WTC11 (cell line): ENCODE measurements at regions not wholly inside any gene's neighbourhood (a gene's known extent, or its start where the extent isn't known, plus 50 kb on each side); places are given as distances from the start of the nearest gene placed in this dataset.

ENCODE experiments used
- ATAC-seq: fragments of 200-7000 bp; cut with Tn5 transposase; 2 replicates; pipeline ENCODE4 v1.10.0; 2021; ENCODE audit warnings: mild to moderate bottlenecking, moderate library complexity
- CTCF ChIA-PET: fragments of 300-600 bp; sonication (Branson Sonifier 250); formaldehyde crosslinking; loops from one replicate; lab custom pipeline; 2021; ENCODE audit warnings: antibody characterized with exemption; lab: Charles Lee
- POLR2A ChIA-PET: fragments of 350-600 bp; sonication (Branson Sonifier 250); formaldehyde crosslinking; loops from one replicate; lab custom pipeline; 2021; ENCODE audit warnings: antibody characterized with exemption; lab: Charles Lee
- DNase-seq: peaks from one replicate; pipeline ENCODE4 v3.0.0; 2021; ENCODE audit warnings: low spot score
- H3K27ac Mint-ChIP-seq: 2 replicates; pipeline ENCODE4 v1.8.0; 2021; ENCODE audit warnings: mixed read lengths
- H3K27me3 Mint-ChIP-seq: 2 replicates; pipeline ENCODE4 v1.8.0; 2021; ENCODE audit warnings: low read depth, mild to moderate bottlenecking, moderate library complexity, mixed read lengths
- H3K36me3 Mint-ChIP-seq: 2 replicates; pipeline ENCODE4 v1.8.0; 2021; ENCODE audit warnings: mixed read lengths
- H3K4me1 Mint-ChIP-seq: 2 replicates; pipeline ENCODE4 v1.8.0; 2022; ENCODE audit warnings: mixed read lengths
- H3K4me3 Mint-ChIP-seq: 2 replicates; pipeline ENCODE4 v1.8.0; 2021; ENCODE audit warnings: mild to moderate bottlenecking, moderate library complexity, mixed read lengths
- H3K9me3 Mint-ChIP-seq: 2 replicates; pipeline ENCODE4 v1.8.0; 2021; ENCODE audit warnings: mixed read lengths
- AFF4 ChIP-seq: sonication (generic); formaldehyde crosslinking; IDR thresholded peaks from 2 replicates; pipeline ENCODE4 v1.8.1; 2023; ENCODE audit warnings: mild to moderate bottlenecking, missing genetic modification reagents, borderline replicate concordance
- ARID4B ChIP-seq: sonication (generic); formaldehyde crosslinking; IDR thresholded peaks from 2 replicates; pipeline ENCODE4 v1.8.0; 2023; ENCODE audit warnings: missing genetic modification reagents, mild to moderate bottlenecking, borderline replicate concordance
- ATF1 ChIP-seq: sonication (generic); formaldehyde crosslinking; IDR thresholded peaks from 2 replicates; pipeline ENCODE4 v1.8.1; 2023; ENCODE audit warnings: mild to moderate bottlenecking, moderate library complexity, missing genetic modification reagents
- CREB1 ChIP-seq: sonication (generic); formaldehyde crosslinking; IDR thresholded peaks from 2 replicates; pipeline ENCODE4 v1.8.0; 2023; ENCODE audit warnings: mild to moderate bottlenecking, missing genetic modification reagents
- ELF4 ChIP-seq: sonication (generic); formaldehyde crosslinking; IDR thresholded peaks from 2 replicates; pipeline ENCODE4 v1.8.1; 2022; ENCODE audit warnings: low read depth, mild to moderate bottlenecking, moderate library complexity, missing genetic modification reagents
- FOXJ3 ChIP-seq: sonication (generic); formaldehyde crosslinking; IDR thresholded peaks from 2 replicates; pipeline ENCODE4 v1.9.0; 2021; ENCODE audit warnings: missing genetic modification reagents, mild to moderate bottlenecking, borderline replicate concordance
- GABPB1 ChIP-seq: sonication (generic); formaldehyde crosslinking; IDR thresholded peaks from 2 replicates; pipeline ENCODE4 v1.8.1; 2023; ENCODE audit warnings: mild to moderate bottlenecking, missing genetic modification reagents
- GTF2I ChIP-seq: fragments of 250-450 bp; sonication (Bioruptor Pico); conservative IDR thresholded peaks from 2 replicates; pipeline ENCODE4 v1.4.0; 2021; ENCODE audit warnings: mild to moderate bottlenecking
- HMGXB4 ChIP-seq: sonication (generic); formaldehyde crosslinking; IDR thresholded peaks from 2 replicates; pipeline ENCODE4 v1.8.1; 2023; ENCODE audit warnings: mild to moderate bottlenecking, moderate library complexity, missing genetic modification reagents
- JAZF1 ChIP-seq: fragments of 250-450 bp; sonication (Bioruptor Pico); IDR thresholded peaks from 2 replicates; pipeline ENCODE4 v1.9.0; 2021; ENCODE audit warnings: moderate library complexity, mild to moderate bottlenecking, inconsistent platforms
- OVOL2 ChIP-seq: fragments of 250-450 bp; sonication (Bioruptor Pico); IDR thresholded peaks from 2 replicates; pipeline ENCODE4 v1.9.0; 2021; ENCODE audit warnings: mild to moderate bottlenecking, borderline replicate concordance
- RELA ChIP-seq: sonication (generic); formaldehyde crosslinking; IDR thresholded peaks from 2 replicates; pipeline ENCODE4 v1.8.1; 2022; ENCODE audit warnings: missing genetic modification reagents, mild to moderate bottlenecking, borderline replicate concordance
- SP1 ChIP-seq: sonication (generic); formaldehyde crosslinking; conservative IDR thresholded peaks from 2 replicates; pipeline ENCODE4 v1.8.1; 2022; ENCODE audit warnings: missing genetic modification reagents
- STAT6 ChIP-seq: sonication (generic); formaldehyde crosslinking; conservative IDR thresholded peaks from 2 replicates; pipeline ENCODE4 v1.8.1; 2023; ENCODE audit warnings: mild to moderate bottlenecking, low read depth, missing genetic modification reagents, moderate library complexity
- TCF7 ChIP-seq: sonication (generic); formaldehyde crosslinking; IDR thresholded peaks from 2 replicates; pipeline ENCODE4 v1.8.0; 2022; ENCODE audit warnings: mild to moderate bottlenecking, low read depth, missing genetic modification reagents, moderate library complexity
- TEAD1 ChIP-seq: sonication (generic); formaldehyde crosslinking; IDR thresholded peaks from 2 replicates; pipeline ENCODE4 v1.8.0; 2022; ENCODE audit warnings: mild to moderate bottlenecking, missing genetic modification reagents
- TP53 ChIP-seq: sonication (generic); formaldehyde crosslinking; IDR thresholded peaks from 2 replicates; pipeline ENCODE4 v1.8.1; 2023; ENCODE audit warnings: mild to moderate bottlenecking, missing genetic modification reagents
- USF2 ChIP-seq: sonication (generic); formaldehyde crosslinking; IDR thresholded peaks from 2 replicates; pipeline ENCODE4 v1.8.1; 2023; ENCODE audit warnings: mild to moderate bottlenecking, missing genetic modification reagents, moderate library complexity
- ZNF396 ChIP-seq: fragments of 250-450 bp; sonication (Bioruptor Pico); IDR thresholded peaks from 2 replicates; pipeline ENCODE4 v1.8.0; 2021; ENCODE audit warnings: mild to moderate bottlenecking, moderate library complexity, borderline replicate concordance
- ZNF425 ChIP-seq: fragments of 250-450 bp; sonication (Bioruptor Pico); conservative IDR thresholded peaks from 2 replicates; pipeline ENCODE4 v1.9.0; 2021; ENCODE audit warnings: mild to moderate bottlenecking
- ZSCAN18 ChIP-seq: fragments of 250-450 bp; sonication (Bioruptor Pico); IDR thresholded peaks from 2 replicates; pipeline ENCODE4 v2.1.2; 2022; ENCODE audit warnings: mild to moderate bottlenecking, moderate library complexity

GRCh38 chr12:58405363-58405762 lies 464.0 kb downstream of the ATP23 start (continued):
- TF ChIP-seq ZNF425 (no peak), HMGXB4 (CRISPR knock-in tag) (no peak), TP53 (CRISPR knock-in tag) (no peak), SP1 (CRISPR knock-in tag) (no peak), STAT6 (CRISPR knock-in tag) (no peak), ZSCAN18 (CRISPR knock-in tag) (no peak), FOXJ3 (no peak), GABPB1 (no peak)

GRCh38 chr12:58408516-58408915 lies 467.1 kb downstream of the ATP23 start:
- H3K4me1 Mint-ChIP-seq, result peaks cover 28% of the 10 kb centered on the region
- no peaks in the 10 kb centered on the region for H3K27me3 Mint-ChIP-seq
- ATAC-seq (no peak), DNase-seq (no peak)
- TF ChIP-seq GTF2I (CRISPR knock-in tag) (no peak), TEAD1 (CRISPR knock-in tag) (no peak), ATF1 (CRISPR knock-in tag) (no peak), ZNF396 (no peak), JAZF1 (no peak), AFF4 (no peak), ARID4B (no peak), ELF4 (CRISPR knock-in tag) (no peak), CREB1 (CRISPR knock-in tag) (no peak), OVOL2 (CRISPR knock-in tag) (no peak), TCF7 (CRISPR knock-in tag) (no peak), USF2 (CRISPR knock-in tag) (no peak), RELA (CRISPR knock-in tag) (no peak)
- H3K36me3 Mint-ChIP-seq, result no peaks in the 10 kb centered on the region
- ChIA-PET POLR2A (no interaction called here), CTCF (no interaction called here)
- H3K27ac Mint-ChIP-seq, result no peak overlapping the region
- peaks cover 3% of the 10 kb centered on the region; the same call in 1 of the 2 replicates for H3K9me3 Mint-ChIP-seq
- H3K4me3 Mint-ChIP-seq, result no peak overlapping the region
